Right lobe of liver (tissue), 4 donors: ENCODE measurements at regions not wholly inside any gene's neighbourhood (a gene's known extent, or its start where the extent isn't known, plus 50 kb on each side); places are given as distances from the start of the nearest gene placed in this dataset.
"Not testable (repeated sequence)": the region's sequence is repeated elsewhere in the genome, so short reads cannot be mapped to it uniquely, and the experiment has no call there.

Experiments used
- POLR2A ChIP-seq: fragments of 450-650 bp; IDR thresholded peaks from one replicate; pipeline ENCODE4 v1.6.1; 2017; ENCODE audit warnings: antibody characterized with exemption, mild to moderate bottlenecking
- TF ChIP-seq, protein P1 (sequence below), 4 donors: fragments of 200-600 bp in 3 of 4; fragments of 450-650 bp in 1 of 4; IDR thresholded peaks; one replicate each; pipeline versions ENCODE4 v1.5.1 to v1.8.0; 2016 to 2022; ENCODE audit warnings: antibody characterized with exemption in 4 of 4, mild to moderate bottlenecking in 2 of 4
- donor health status: DM: no; HTN: no; CAD: no.
- donor health status: DM: no; HTN: no; CAD: no.
- donor health status: DM: no; HTN: yes; CAD: no.

GRCh38 chr7:63348755-63349408 lies 649.8 kb upstream of the ZNF722 start:
- TF ChIP-seq, protein P1, sequence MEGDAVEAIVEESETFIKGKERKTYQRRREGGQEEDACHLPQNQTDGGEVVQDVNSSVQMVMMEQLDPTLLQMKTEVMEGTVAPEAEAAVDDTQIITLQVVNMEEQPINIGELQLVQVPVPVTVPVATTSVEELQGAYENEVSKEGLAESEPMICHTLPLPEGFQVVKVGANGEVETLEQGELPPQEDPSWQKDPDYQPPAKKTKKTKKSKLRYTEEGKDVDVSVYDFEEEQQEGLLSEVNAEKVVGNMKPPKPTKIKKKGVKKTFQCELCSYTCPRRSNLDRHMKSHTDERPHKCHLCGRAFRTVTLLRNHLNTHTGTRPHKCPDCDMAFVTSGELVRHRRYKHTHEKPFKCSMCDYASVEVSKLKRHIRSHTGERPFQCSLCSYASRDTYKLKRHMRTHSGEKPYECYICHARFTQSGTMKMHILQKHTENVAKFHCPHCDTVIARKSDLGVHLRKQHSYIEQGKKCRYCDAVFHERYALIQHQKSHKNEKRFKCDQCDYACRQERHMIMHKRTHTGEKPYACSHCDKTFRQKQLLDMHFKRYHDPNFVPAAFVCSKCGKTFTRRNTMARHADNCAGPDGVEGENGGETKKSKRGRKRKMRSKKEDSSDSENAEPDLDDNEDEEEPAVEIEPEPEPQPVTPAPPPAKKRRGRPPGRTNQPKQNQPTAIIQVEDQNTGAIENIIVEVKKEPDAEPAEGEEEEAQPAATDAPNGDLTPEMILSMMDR (IDR thresholded peaks at IDR 0.05): not testable (repeated sequence)
- not testable (repeated sequence) for TF ChIP-seq POLR2A
